Esophagus (tissue), 2 donors: ENCODE measurements at regions not wholly inside any gene's neighbourhood (a gene's known extent, or its start where the extent isn't known, plus 50 kb on each side); places are given as distances from the start of the nearest gene placed in this dataset.

Source experiments
- H3K27ac ChIP-seq, 2 donors: one replicate each; pipeline ENCODE4 v1.5.1; 2013; ENCODE audit warnings: low read depth in 2 of 2, mild to moderate bottlenecking in 2 of 2, inconsistent platforms in 1 of 2, low read length in 1 of 2, moderate library complexity in 1 of 2
- H3K27me3 ChIP-seq, 2 donors: one replicate each; pipeline ENCODE4 v1.6.1; 2013; ENCODE audit warnings: low read length in 2 of 2, control low read depth in 1 of 2, mild to moderate bottlenecking in 1 of 2; ENCODE audit not compliant: insufficient read depth in 2 of 2, control insufficient read depth in 1 of 2
- H3K36me3 ChIP-seq, 2 donors: one replicate each; pipeline ENCODE4 v1.6.1; 2013; ENCODE audit warnings: low read length in 1 of 2; ENCODE audit not compliant: control insufficient read depth in 2 of 2, insufficient read depth in 2 of 2
- H3K4me1 ChIP-seq, 2 donors: one replicate each; pipeline ENCODE4 v1.6.1; 2013; ENCODE audit warnings: low read length in 1 of 2; ENCODE audit not compliant: control insufficient read depth in 2 of 2, insufficient read depth in 2 of 2
- H3K4me3 ChIP-seq, 2 donors: one replicate each; pipeline ENCODE4 v1.5.1; 2013; ENCODE audit warnings: low read length in 2 of 2, mild to moderate bottlenecking in 2 of 2, low read depth in 1 of 2, moderate library complexity in 1 of 2
- H3K9me3 ChIP-seq, 2 donors: one replicate each; pipeline ENCODE4 v1.6.1; 2013; ENCODE audit warnings: mild to moderate bottlenecking in 2 of 2, low read depth in 1 of 2, low read length in 1 of 2, moderate library complexity in 1 of 2; ENCODE audit not compliant: control insufficient read depth in 2 of 2, insufficient read depth in 1 of 2
- WGBS, 2 donors: extraction: QIAGEN DNeasy Blood & Tissue Kit; methylation state at CpG; one replicate each; pipeline ENCODE4 v1.1.7; 2013; 5-methylcytosine and 5-hydroxymethylcytosine counted together
- donor health status: healthy with polysubstance abuse.
- donor health status: Bipolar disorder and iron deficiency.

DNA sequence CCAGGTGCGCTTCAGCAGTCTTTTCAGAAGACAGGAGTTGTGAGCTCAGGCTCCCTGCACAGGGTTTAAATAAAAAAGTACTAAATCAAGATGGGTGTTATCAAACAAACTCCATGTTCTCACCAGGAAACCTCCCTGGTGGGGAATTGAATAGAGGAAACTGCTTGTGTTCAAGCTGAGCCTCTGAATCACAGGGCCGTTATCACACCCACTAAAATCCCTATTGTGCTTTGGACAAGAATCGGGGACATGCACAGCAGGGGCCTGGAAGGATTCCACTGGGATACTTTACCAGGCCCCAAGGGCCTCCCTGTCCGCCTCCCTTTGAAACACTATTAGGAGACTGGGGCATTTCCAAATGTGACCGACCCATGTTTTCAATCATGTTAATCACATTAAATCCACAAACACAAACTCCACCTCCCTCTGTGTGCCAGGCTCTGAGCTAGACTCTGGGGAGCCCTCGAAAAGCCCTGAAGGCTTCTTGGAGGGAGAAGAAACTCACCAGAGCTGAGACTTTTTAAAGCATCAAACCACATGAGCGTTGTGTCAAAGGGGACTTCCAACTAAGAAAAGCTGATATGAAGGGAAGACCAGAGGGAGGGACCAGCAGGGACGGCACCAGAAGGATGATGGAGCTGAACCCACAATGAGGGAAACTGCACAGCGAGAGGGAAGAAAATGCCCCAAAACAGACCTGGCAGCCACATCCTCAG is 458.7 kb upstream of the ID2 start:
- Histone ChIP-seq H3K36me3 (no peaks in the 10 kb centered on the region), H3K27me3 (no peaks in the 10 kb centered on the region), H3K9me3 (peaks cover 0 to 2% of the 10 kb centered on the region in 2 donors), H3K27ac (no peak overlapping the region), H3K4me3 (no peak overlapping the region), H3K4me1 (no peaks in the 10 kb centered on the region)
- 81 to 88% methylated on average over 9 of the region's 9 CpGs for WGBS, 2 donors

- H3K36me3 ChIP-seq = no peaks in the 10 kb centered on the region
- H3K4me1 ChIP-seq = no peaks in the 10 kb centered on the region
- H3K4me3 ChIP-seq = no peak overlapping the region
- no peaks in the 10 kb centered on the region for H3K27me3 ChIP-seq
- no peak overlapping the region for H3K27ac ChIP-seq
- 91 to 92% methylated on average over 18 of the region's 18 CpGs for WGBS, 2 donors
- peaks cover 0 to 2% of the 10 kb centered on the region in 2 donors for H3K9me3 ChIP-seq
These were observed 458.0 kb upstream of the ID2 start for GRCh38 chr2:8223695-8224346.

DNA sequence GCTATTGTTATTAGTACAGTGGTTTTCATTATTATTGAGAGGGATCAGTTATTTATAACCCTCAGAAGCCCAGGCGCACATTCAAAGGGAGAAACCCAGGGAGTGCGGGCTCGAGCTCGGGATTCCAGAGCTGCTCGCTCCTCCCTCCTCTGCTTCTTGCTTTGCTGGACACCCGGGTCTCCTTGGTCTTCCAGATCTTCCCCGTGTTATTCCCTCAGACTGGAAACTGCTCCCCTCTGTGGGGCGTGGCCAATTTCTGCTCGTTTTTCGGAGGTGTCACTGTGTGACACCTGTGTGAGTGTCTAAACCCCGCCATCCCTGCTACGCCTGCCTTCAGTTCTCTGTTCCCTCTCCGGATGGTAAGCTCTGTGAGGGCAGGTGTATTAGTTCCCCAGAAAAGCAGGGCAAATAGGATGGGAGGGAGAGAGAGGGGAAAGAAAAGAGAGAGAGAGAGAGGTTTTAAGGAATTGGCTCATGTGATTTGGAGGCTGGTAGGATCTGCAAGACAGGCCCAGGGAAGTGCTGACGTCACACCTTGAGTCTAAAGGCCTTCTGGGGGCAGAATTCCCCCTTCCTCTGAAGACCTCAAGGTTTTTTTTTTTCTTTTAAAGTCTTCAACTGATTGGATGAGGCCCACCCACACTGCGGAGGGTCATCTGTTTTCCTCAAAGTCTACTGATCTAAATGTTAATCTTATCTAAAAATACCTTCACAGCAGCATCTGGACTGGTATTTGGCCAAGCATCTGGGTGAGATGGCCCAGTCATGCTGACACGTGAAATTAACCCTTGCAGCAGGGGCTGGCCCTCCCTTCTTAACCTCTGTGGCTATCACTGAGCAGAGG is 457.3 kb upstream of the ID2 start:
- WGBS, 2 donors = 85 to 87% methylated on average over 16 of the region's 16 CpGs
- no peaks in the 10 kb centered on the region for H3K36me3 ChIP-seq
- no peak overlapping the region for H3K27ac ChIP-seq
- no peak overlapping the region for H3K4me3 ChIP-seq
- no peaks in the 10 kb centered on the region for H3K27me3 ChIP-seq
- no peaks in the 10 kb centered on the region for H3K4me1 ChIP-seq
- H3K9me3 ChIP-seq = peaks cover 0 to 2% of the 10 kb centered on the region in 2 donors

GRCh38 chr2:8225266-8225665 is 456.6 kb upstream of the ID2 start:
- H3K4me1 ChIP-seq = no peaks in the 10 kb centered on the region
- no peaks in the 10 kb centered on the region for H3K27me3 ChIP-seq
- peaks cover 0 to 2% of the 10 kb centered on the region in 2 donors for H3K9me3 ChIP-seq
- no peak overlapping the region for H3K27ac ChIP-seq
- H3K36me3 ChIP-seq = no peaks in the 10 kb centered on the region
- no peak overlapping the region for H3K4me3 ChIP-seq
- 54 to 65% methylated on average over 5 of the region's 5 CpGs for WGBS, 2 donors

- Histone ChIP-seq H3K27ac (no peak overlapping the region), H3K4me3 (no peak overlapping the region)
- 88 to 91% methylated on average over 6 of the region's 6 CpGs for WGBS, 2 donors
These were observed 456.1 kb upstream of the ID2 start for GRCh38 chr2:8225798-8226197.

DNA sequence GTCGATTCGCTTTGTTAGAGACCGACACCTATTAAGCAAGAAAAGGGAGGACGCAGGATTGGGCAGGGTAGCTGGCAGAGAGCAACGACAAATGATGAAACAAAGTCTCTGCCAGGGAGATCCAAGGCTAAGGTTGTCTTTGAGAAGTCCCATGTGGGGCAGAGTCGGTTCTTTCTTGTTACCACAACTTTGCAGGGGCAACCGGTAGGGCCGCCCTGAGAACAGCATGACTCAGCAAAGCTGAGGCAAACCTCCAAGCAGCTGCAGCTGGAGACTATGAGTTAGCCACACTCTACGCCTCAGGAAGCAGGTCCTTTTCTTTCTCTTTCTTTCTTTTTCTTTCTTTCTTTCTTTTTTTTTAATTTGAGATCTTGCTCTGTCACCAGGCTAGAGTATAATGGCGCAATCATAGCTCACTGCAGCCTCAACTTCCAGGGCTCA is 452.3 kb upstream of the ID2 start:
- H3K27me3 ChIP-seq = no peaks in the 10 kb centered on the region
- H3K27ac ChIP-seq = peak overlapping the region; percentile 36 to 40
- H3K9me3 ChIP-seq = no peaks in the 10 kb centered on the region
- WGBS, 2 donors = 20 to 35% methylated on average over 10 of the region's 10 CpGs
- no peak overlapping the region for H3K4me3 ChIP-seq
- H3K36me3 ChIP-seq = no peaks in the 10 kb centered on the region
- no peaks in the 10 kb centered on the region for H3K4me1 ChIP-seq

More at GRCh38 chr2:8225798-8226197, 456.1 kb upstream of the ID2 start:
- Histone ChIP-seq H3K27me3 (no peaks in the 10 kb centered on the region), H3K36me3 (no peaks in the 10 kb centered on the region), H3K4me1 (no peaks in the 10 kb centered on the region), H3K9me3 (peaks cover 0 to 2% of the 10 kb centered on the region in 2 donors)

GRCh38 chr2:8230466-8230865 is 451.4 kb upstream of the ID2 start:
- H3K27me3 ChIP-seq = no peaks in the 10 kb centered on the region
- peaks cover 0 to 3% of the 10 kb centered on the region in 2 donors for H3K4me1 ChIP-seq
- H3K27ac ChIP-seq = no peak overlapping the region
- H3K36me3 ChIP-seq = no peaks in the 10 kb centered on the region
- 75 to 91% methylated on average over 1 of the region's 1 CpG for WGBS, 2 donors
- H3K4me3 ChIP-seq = no peak overlapping the region
- H3K9me3 ChIP-seq = no peaks in the 10 kb centered on the region

- no peak overlapping the region for H3K4me3 ChIP-seq
- no peaks in the 10 kb centered on the region for H3K27me3 ChIP-seq
- no peaks in the 10 kb centered on the region for H3K36me3 ChIP-seq
- peaks cover 0 to 3% of the 10 kb centered on the region in 2 donors for H3K4me1 ChIP-seq
- H3K27ac ChIP-seq = no peak overlapping the region
- 92 to 95% methylated on average over 3 of the region's 3 CpGs for WGBS, 2 donors
- H3K9me3 ChIP-seq = no peaks in the 10 kb centered on the region
These were observed 450.0 kb upstream of the ID2 start for GRCh38 chr2:8231902-8232301.

- no peaks in the 10 kb centered on the region for H3K36me3 ChIP-seq
- peaks cover 0 to 3% of the 10 kb centered on the region in 2 donors for H3K4me1 ChIP-seq
- no peaks in the 10 kb centered on the region for H3K27me3 ChIP-seq
- H3K9me3 ChIP-seq = no peaks in the 10 kb centered on the region
- no peak overlapping the region for H3K4me3 ChIP-seq
- 88 to 91% methylated on average over 1 of the region's 1 CpG for WGBS, 2 donors
- no peak overlapping the region for H3K27ac ChIP-seq
These were observed 449.0 kb upstream of the ID2 start for GRCh38 chr2:8232871-8233270.
